NB4 (cell line): ENCODE measurements at regions not wholly inside any gene's neighbourhood (a gene's known extent, or its start where the extent isn't known, plus 50 kb on each side); places are given as distances from the start of the nearest gene placed in this dataset.

ENCODE experiments used
- MYC ChIP-seq: IDR thresholded peaks from 2 replicates; pipeline ENCODE4 v1.6.1; 2011; ENCODE audit warnings: low read depth, low read length
- POLR2A ChIP-seq: IDR thresholded peaks from 2 replicates; pipeline ENCODE4 v1.6.1; 2011; ENCODE audit warnings: mild to moderate bottlenecking; ENCODE audit not compliant: insufficient read length; ENCODE audit errors: extremely low read depth
- TF ChIP-seq, protein P1 (sequence below): IDR thresholded peaks from one replicate; pipeline ENCODE4 v1.5.1; 2012; ENCODE audit warnings: low read depth, low read length
- TF ChIP-seq, protein P2 (sequence below): IDR thresholded peaks from 2 replicates; pipeline ENCODE4 v1.6.1; 2011; ENCODE audit warnings: low read depth, low read length

DNA sequence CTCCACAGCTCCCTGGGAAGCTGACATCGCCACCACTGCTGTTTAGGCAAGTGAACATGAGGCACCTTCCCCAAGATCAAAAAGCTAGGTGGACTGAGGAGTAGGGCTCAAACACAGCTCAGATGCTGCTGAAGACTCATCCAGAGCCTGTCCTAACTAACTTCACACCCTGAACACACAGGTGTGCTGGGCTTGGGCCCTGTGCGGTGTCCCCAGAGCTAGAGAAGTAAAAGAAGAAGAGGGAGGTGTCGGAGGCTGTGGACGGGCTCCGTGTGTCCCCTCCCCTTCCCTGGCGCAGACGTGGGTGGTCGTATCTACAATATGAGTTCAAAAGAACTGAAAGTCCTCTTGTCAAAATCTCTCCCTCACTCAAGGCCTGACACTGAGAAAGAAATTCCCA, 373.4 kb upstream of the MGMT start:
- no peak for TF ChIP-seq POLR2A
- TF ChIP-seq, protein P1, sequence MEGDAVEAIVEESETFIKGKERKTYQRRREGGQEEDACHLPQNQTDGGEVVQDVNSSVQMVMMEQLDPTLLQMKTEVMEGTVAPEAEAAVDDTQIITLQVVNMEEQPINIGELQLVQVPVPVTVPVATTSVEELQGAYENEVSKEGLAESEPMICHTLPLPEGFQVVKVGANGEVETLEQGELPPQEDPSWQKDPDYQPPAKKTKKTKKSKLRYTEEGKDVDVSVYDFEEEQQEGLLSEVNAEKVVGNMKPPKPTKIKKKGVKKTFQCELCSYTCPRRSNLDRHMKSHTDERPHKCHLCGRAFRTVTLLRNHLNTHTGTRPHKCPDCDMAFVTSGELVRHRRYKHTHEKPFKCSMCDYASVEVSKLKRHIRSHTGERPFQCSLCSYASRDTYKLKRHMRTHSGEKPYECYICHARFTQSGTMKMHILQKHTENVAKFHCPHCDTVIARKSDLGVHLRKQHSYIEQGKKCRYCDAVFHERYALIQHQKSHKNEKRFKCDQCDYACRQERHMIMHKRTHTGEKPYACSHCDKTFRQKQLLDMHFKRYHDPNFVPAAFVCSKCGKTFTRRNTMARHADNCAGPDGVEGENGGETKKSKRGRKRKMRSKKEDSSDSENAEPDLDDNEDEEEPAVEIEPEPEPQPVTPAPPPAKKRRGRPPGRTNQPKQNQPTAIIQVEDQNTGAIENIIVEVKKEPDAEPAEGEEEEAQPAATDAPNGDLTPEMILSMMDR, result no peak
- TF ChIP-seq, protein P2, sequence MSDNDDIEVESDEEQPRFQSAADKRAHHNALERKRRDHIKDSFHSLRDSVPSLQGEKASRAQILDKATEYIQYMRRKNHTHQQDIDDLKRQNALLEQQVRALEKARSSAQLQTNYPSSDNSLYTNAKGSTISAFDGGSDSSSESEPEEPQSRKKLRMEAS, result no peak
- no peak for TF ChIP-seq MYC
